SK-N-SH treated with all-trans-retinoic acid at 6 μM for 48 hours (cell line): ENCODE measurements at regions not wholly inside any gene's neighbourhood (a gene's known extent, or its start where the extent isn't known, plus 50 kb on each side); places are given as distances from the start of the nearest gene placed in this dataset.

Experiments used
- ATAC-seq: fragments of 200-7000 bp; cut with Tn5 transposase; 3 replicates; pipeline ENCODE4 v1.9.1; 2020; ENCODE audit warnings: mild to moderate bottlenecking, moderate library complexity
- ARNTL ChIP-seq: fragments of 450-650 bp; formaldehyde crosslinking; IDR thresholded peaks from 2 replicates; pipeline ENCODE4 v1.5.0; 2020; ENCODE audit warnings: low read depth, mild to moderate bottlenecking, moderate library complexity, borderline replicate concordance
- CSDC2 ChIP-seq: fragments of 250-450 bp; sonication (Bioruptor Pico); IDR thresholded peaks from 2 replicates; pipeline ENCODE4 v1.5.0; 2020; ENCODE audit warnings: mild to moderate bottlenecking, moderate library complexity
- ESRRG ChIP-seq: fragments of 250-450 bp; sonication (Bioruptor Pico); IDR thresholded peaks from 2 replicates; pipeline ENCODE4 v1.6.1; 2021; ENCODE audit warnings: mild to moderate bottlenecking
- GLIS3 ChIP-seq: fragments of 250-450 bp; sonication (Bioruptor Pico); IDR thresholded peaks from 2 replicates; pipeline ENCODE4 v1.5.0; 2020; ENCODE audit warnings: mild to moderate bottlenecking, moderate library complexity
- ISL1 ChIP-seq: fragments of 250-450 bp; sonication (Bioruptor Pico); IDR thresholded peaks from 2 replicates; pipeline ENCODE4 v2.1.2; 2022; ENCODE audit warnings: mild to moderate bottlenecking, moderate library complexity
- OSR1 ChIP-seq: fragments of 250-450 bp; sonication (Bioruptor Pico); IDR thresholded peaks from 2 replicates; pipeline ENCODE4 v1.8.0; 2022; ENCODE audit warnings: moderate library complexity, mild to moderate bottlenecking, inconsistent platforms
- RARB ChIP-seq: fragments of 250-450 bp; sonication (Bioruptor Pico); IDR thresholded peaks from 2 replicates; pipeline ENCODE4 v1.8.0; 2021; ENCODE audit warnings: mild to moderate bottlenecking, moderate library complexity
- SNAI2 ChIP-seq: fragments of 250-450 bp; sonication (Bioruptor Pico); IDR thresholded peaks from 2 replicates; pipeline ENCODE4 v1.5.0; 2020; ENCODE audit warnings: mild to moderate bottlenecking, moderate library complexity
- TOX ChIP-seq: fragments of 250-450 bp; sonication (Bioruptor Pico); IDR thresholded peaks from 2 replicates; pipeline ENCODE4 v1.8.0; 2021; ENCODE audit warnings: mild to moderate bottlenecking, moderate library complexity, borderline replicate concordance
- ZC3H10 ChIP-seq: fragments of 250-450 bp; sonication (Bioruptor Pico); IDR thresholded peaks from 2 replicates; pipeline ENCODE4 v1.5.1; 2021; ENCODE audit warnings: mild to moderate bottlenecking, moderate library complexity
- ZFP3 ChIP-seq: fragments of 250-450 bp; sonication (Bioruptor Pico); IDR thresholded peaks from 2 replicates; pipeline ENCODE4 v1.5.0; 2020; ENCODE audit warnings: mild to moderate bottlenecking, moderate library complexity
- ZNF565 ChIP-seq: fragments of 450-650 bp; formaldehyde crosslinking; conservative IDR thresholded peaks from 2 replicates; pipeline ENCODE4 v1.5.0; 2020; ENCODE audit warnings: low read depth, mild to moderate bottlenecking, moderate library complexity
- ZNF8 ChIP-seq: fragments of 450-650 bp; formaldehyde crosslinking; IDR thresholded peaks from 2 replicates; pipeline ENCODE4 v1.5.0; 2020; ENCODE audit warnings: mild to moderate bottlenecking, moderate library complexity
- TF ChIP-seq, protein P1 (sequence below): fragments of 250-450 bp; sonication (Bioruptor Pico); IDR thresholded peaks from 2 replicates; pipeline ENCODE4 v1.5.1; 2020; ENCODE audit warnings: low read depth, mild to moderate bottlenecking, moderate library complexity
- TF ChIP-seq, protein P2 (sequence below): fragments of 250-450 bp; sonication (Bioruptor Pico); IDR thresholded peaks from 2 replicates; pipeline ENCODE4 v1.5.1; 2021; ENCODE audit warnings: mild to moderate bottlenecking, moderate library complexity
- TF ChIP-seq, protein P3 (sequence below): fragments of 250-450 bp; sonication (Bioruptor Pico); IDR thresholded peaks from 2 replicates; pipeline ENCODE4 v1.8.0; 2020; ENCODE audit warnings: mild to moderate bottlenecking, moderate library complexity, borderline replicate concordance

- TF ChIP-seq, protein P1, sequence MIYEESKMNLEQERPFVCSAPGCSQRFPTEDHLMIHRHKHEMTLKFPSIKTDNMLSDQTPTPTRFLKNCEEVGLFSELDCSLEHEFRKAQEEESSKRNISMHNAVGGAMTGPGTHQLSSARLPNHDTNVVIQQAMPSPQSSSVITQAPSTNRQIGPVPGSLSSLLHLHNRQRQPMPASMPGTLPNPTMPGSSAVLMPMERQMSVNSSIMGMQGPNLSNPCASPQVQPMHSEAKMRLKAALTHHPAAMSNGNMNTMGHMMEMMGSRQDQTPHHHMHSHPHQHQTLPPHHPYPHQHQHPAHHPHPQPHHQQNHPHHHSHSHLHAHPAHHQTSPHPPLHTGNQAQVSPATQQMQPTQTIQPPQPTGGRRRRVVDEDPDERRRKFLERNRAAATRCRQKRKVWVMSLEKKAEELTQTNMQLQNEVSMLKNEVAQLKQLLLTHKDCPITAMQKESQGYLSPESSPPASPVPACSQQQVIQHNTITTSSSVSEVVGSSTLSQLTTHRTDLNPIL: no peak
- no peak for TF ChIP-seq CSDC2 (CRISPR knock-in tag)
These were observed 285.5 kb upstream of the PCDH7 start (continued) for GRCh38 chr4:30434656-30435055.

GRCh38 chr4:30436394-30436793 is 283.8 kb upstream of the PCDH7 start:
- ATAC-seq: no peak
- TF ChIP-seq OSR1 (CRISPR knock-in tag) (no peak), ZFP3 (CRISPR knock-in tag) (no peak), RARB (CRISPR knock-in tag) (no peak), CSDC2 (CRISPR knock-in tag) (no peak), TOX (CRISPR knock-in tag) (no peak), SNAI2 (no peak), ARNTL (CRISPR knock-in tag) (no peak)

- ATAC-seq: no peak
- TF ChIP-seq GLIS3 (no peak), TOX (CRISPR knock-in tag) (no peak), RARB (CRISPR knock-in tag) (no peak), ZC3H10 (no peak), ARNTL (CRISPR knock-in tag) (no peak)
- TF ChIP-seq, protein P2, sequence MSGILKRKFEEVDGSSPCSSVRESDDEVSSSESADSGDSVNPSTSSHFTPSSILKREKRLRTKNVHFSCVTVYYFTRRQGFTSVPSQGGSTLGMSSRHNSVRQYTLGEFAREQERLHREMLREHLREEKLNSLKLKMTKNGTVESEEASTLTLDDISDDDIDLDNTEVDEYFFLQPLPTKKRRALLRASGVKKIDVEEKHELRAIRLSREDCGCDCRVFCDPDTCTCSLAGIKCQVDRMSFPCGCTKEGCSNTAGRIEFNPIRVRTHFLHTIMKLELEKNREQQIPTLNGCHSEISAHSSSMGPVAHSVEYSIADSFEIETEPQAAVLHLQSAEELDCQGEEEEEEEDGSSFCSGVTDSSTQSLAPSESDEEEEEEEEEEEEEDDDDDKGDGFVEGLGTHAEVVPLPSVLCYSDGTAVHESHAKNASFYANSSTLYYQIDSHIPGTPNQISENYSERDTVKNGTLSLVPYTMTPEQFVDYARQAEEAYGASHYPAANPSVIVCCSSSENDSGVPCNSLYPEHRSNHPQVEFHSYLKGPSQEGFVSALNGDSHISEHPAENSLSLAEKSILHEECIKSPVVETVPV (CRISPR knock-in tag): no peak
- TF ChIP-seq, protein P1: no peak
These were observed 282.9 kb upstream of the PCDH7 start for GRCh38 chr4:30437316-30437715.

DNA sequence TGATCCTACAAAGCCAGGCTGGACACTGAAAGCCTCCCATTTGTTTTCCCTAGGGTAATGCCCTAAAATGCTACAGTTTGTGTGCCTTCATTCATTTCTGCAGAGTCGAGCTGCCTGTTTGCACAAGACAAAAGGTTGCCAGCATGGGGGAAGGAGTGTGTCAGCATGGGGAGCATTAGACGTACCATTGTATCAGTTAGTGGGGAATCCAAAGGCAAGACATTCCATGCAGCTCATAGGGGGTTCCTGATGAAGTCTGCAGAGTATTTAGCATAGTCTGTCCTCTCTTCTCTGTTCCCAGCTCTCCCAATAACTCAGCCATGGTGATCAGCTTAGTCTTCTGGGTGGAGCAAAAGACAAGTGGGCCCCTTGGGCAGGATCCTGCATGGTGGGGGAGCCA is 276.9 kb upstream of the PCDH7 start:
- TF ChIP-seq SNAI2: no peak
- TF ChIP-seq ZNF8 (CRISPR knock-in tag): no peak
- TF ChIP-seq RARB (CRISPR knock-in tag): no peak
- TF ChIP-seq ESRRG (CRISPR knock-in tag): no peak
- TF ChIP-seq ZNF565 (CRISPR knock-in tag): no peak
- no peak for TF ChIP-seq ZC3H10
- TF ChIP-seq, protein P1: no peak
- no peak for TF ChIP-seq ISL1 (CRISPR knock-in tag)
- TF ChIP-seq CSDC2 (CRISPR knock-in tag): no peak
- TF ChIP-seq, protein P3, sequence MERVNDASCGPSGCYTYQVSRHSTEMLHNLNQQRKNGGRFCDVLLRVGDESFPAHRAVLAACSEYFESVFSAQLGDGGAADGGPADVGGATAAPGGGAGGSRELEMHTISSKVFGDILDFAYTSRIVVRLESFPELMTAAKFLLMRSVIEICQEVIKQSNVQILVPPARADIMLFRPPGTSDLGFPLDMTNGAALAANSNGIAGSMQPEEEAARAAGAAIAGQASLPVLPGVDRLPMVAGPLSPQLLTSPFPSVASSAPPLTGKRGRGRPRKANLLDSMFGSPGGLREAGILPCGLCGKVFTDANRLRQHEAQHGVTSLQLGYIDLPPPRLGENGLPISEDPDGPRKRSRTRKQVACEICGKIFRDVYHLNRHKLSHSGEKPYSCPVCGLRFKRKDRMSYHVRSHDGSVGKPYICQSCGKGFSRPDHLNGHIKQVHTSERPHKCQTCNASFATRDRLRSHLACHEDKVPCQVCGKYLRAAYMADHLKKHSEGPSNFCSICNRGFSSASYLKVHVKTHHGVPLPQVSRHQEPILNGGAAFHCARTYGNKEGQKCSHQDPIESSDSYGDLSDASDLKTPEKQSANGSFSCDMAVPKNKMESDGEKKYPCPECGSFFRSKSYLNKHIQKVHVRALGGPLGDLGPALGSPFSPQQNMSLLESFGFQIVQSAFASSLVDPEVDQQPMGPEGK (CRISPR knock-in tag): no peak
- ATAC-seq: no peak

DNA sequence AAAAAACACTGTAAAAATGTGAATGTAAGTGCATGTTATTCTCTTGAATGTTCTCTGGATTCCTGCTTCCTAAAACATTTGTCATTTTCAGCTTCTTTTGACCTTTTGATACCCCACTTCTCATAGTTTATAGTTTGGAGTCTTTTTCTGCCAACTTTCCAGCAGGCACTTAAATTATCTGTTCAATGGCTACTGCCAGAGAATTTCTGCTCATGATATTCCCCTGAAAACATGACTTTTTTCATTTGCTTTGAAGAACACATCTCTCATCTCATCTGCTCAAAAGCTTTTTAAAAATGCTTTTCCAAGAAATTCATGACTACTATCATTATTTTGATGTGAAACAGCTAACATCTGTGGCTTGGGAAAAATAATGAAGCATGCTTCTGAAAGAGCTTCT is 269.7 kb upstream of the PCDH7 start:
- ATAC-seq: no peak

More for the DNA sequence above, 269.7 kb upstream of the PCDH7 start:
- TF ChIP-seq, protein P2 (CRISPR knock-in tag): no peak
- TF ChIP-seq CSDC2 (CRISPR knock-in tag): no peak
